H9 (cell line): ENCODE measurements at regions not wholly inside any gene's neighbourhood (a gene's known extent, or its start where the extent isn't known, plus 50 kb on each side); places are given as distances from the start of the nearest gene placed in this dataset.

Source experiments
- DNase-seq: peaks from one replicate; pipeline ENCODE4 v3.0.0-alpha.2; 2017
- H2AFZ ChIP-seq: one replicate; pipeline ENCODE4 v1.6.1; 2013; ENCODE audit warnings: mild to moderate bottlenecking, low read length, control low read depth, moderate library complexity
- H2AK5ac ChIP-seq: 2 replicates; pipeline ENCODE4 v1.6.1; 2013; ENCODE audit warnings: low read length, control low read depth, mixed read lengths; ENCODE audit not compliant: insufficient read length
- H2BK120ac ChIP-seq: one replicate; pipeline ENCODE4 v1.6.1; 2013; ENCODE audit warnings: low read depth, mild to moderate bottlenecking, low read length, control low read depth, inconsistent platforms; ENCODE audit not compliant: poor library complexity, severe bottlenecking
- H2BK12ac ChIP-seq: 2 replicates; pipeline ENCODE4 v1.6.1; 2013; ENCODE audit warnings: low read length, control low read depth, mixed read lengths, low read depth; ENCODE audit not compliant: insufficient read length
- H2BK15ac ChIP-seq: 2 replicates; pipeline ENCODE4 v1.6.1; 2013; ENCODE audit warnings: low read depth, low read length, control low read depth
- H2BK20ac ChIP-seq: one replicate; pipeline ENCODE4 v1.6.1; 2013; ENCODE audit warnings: low read depth, mild to moderate bottlenecking, low read length, control low read depth, inconsistent platforms; ENCODE audit not compliant: poor library complexity, severe bottlenecking
- H2BK5ac ChIP-seq: 2 replicates; pipeline ENCODE4 v1.6.1; 2013; ENCODE audit warnings: low read length, control low read depth, mixed read lengths; ENCODE audit not compliant: insufficient read length
- H3K14ac ChIP-seq: 2 replicates; pipeline ENCODE4 v1.6.1; 2013; ENCODE audit warnings: low read length, control low read depth; ENCODE audit not compliant: insufficient read depth
- H3K18ac ChIP-seq: 2 replicates; pipeline ENCODE4 v1.6.1; 2013; ENCODE audit warnings: low read depth, mild to moderate bottlenecking, mixed read lengths, low read length, control low read depth; ENCODE audit not compliant: insufficient read length
- H3K23ac ChIP-seq: 2 replicates; pipeline ENCODE4 v1.6.1; 2013; ENCODE audit warnings: low read length, control low read depth, mixed read lengths, low read depth; ENCODE audit not compliant: insufficient read length
- H3K23me2 ChIP-seq: 2 replicates; pipeline ENCODE4 v1.6.1; 2013; ENCODE audit warnings: low read depth, mild to moderate bottlenecking, mixed read lengths, low read length, control low read depth; ENCODE audit not compliant: insufficient read length, poor library complexity, severe bottlenecking
- H3K27ac ChIP-seq: 2 replicates; pipeline ENCODE4 v1.5.1; 2013; ENCODE audit warnings: low read length, control low read depth, mixed read lengths, low read depth; ENCODE audit not compliant: insufficient read length
- H3K27me3 ChIP-seq: 2 replicates; pipeline ENCODE4 v1.6.1; 2013; ENCODE audit warnings: low read length, control low read depth, inconsistent platforms; ENCODE audit not compliant: insufficient read depth
- H3K4ac ChIP-seq: 2 replicates; pipeline ENCODE4 v1.6.1; 2013; ENCODE audit warnings: low read depth, mild to moderate bottlenecking, control low read depth, inconsistent platforms, low read length, moderate library complexity
- H3K4me1 ChIP-seq: 2 replicates; pipeline ENCODE4 v1.6.1; 2013; ENCODE audit warnings: low read length, control low read depth, inconsistent platforms; ENCODE audit not compliant: insufficient read depth
- H3K4me2 ChIP-seq: 2 replicates; pipeline ENCODE4 v1.6.1; 2013; ENCODE audit warnings: low read length, control low read depth, mixed read lengths; ENCODE audit not compliant: insufficient read length, insufficient read depth
- H3K56ac ChIP-seq: 2 replicates; pipeline ENCODE4 v1.6.1; 2013; ENCODE audit warnings: low read depth, mild to moderate bottlenecking, mixed read lengths, low read length, control low read depth; ENCODE audit not compliant: insufficient read length
- H3K79me1 ChIP-seq: 2 replicates; pipeline ENCODE4 v1.6.1; 2013; ENCODE audit warnings: low read depth, mild to moderate bottlenecking, moderate library complexity, low read length, control low read depth, inconsistent platforms; ENCODE audit not compliant: insufficient read depth, poor library complexity, severe bottlenecking
- H3K79me2 ChIP-seq: 2 replicates; pipeline ENCODE4 v1.6.1; 2013; ENCODE audit warnings: low read length, control low read depth, inconsistent platforms; ENCODE audit not compliant: insufficient read depth
- H3K9ac ChIP-seq: 2 replicates; pipeline ENCODE4 v1.6.1; 2013; ENCODE audit warnings: low read length, control low read depth, mixed read lengths; ENCODE audit not compliant: insufficient read length; ENCODE audit errors: extremely low read depth
- H3K9me3 ChIP-seq: one replicate; pipeline ENCODE4 v1.6.1; 2013; ENCODE audit warnings: low read depth, low read length, inconsistent platforms; ENCODE audit not compliant: control insufficient read depth
- H3T11ph ChIP-seq: one replicate; pipeline ENCODE4 v1.6.1; 2013; ENCODE audit warnings: mild to moderate bottlenecking, low read length, control low read depth, inconsistent platforms
- H4K20me1 ChIP-seq: one replicate; pipeline ENCODE4 v1.6.1; 2013; ENCODE audit not compliant: control insufficient read depth, insufficient read length, insufficient read depth
- H4K5ac ChIP-seq: 2 replicates; pipeline ENCODE4 v1.6.1; 2013; ENCODE audit warnings: low read depth, mild to moderate bottlenecking, mixed read lengths, low read length, control low read depth; ENCODE audit not compliant: insufficient read length
- H4K8ac ChIP-seq: replicated peaks from 2 replicates; pipeline ENCODE4 v1.6.1; 2013; ENCODE audit warnings: low read length, control low read depth, mixed read lengths, low read depth; ENCODE audit not compliant: insufficient read length
- H4K91ac ChIP-seq: 2 replicates; pipeline ENCODE4 v1.6.1; 2013; ENCODE audit warnings: low read depth, mild to moderate bottlenecking, moderate library complexity, mixed read lengths, low read length, control low read depth; ENCODE audit not compliant: insufficient read length
- H3K27ac Mint-ChIP-seq, 3 experiments: 2 replicates in 2 of 3; 3 replicates in 1 of 3; pipeline ENCODE4 v1.8.0; 2020 to 2021; ENCODE audit warnings: mixed read lengths in 3 of 3, mild to moderate bottlenecking in 1 of 3, moderate library complexity in 1 of 3
- H3K27me3 Mint-ChIP-seq: 2 replicates; pipeline ENCODE4 v1.8.0; 2021; ENCODE audit warnings: low read depth, mild to moderate bottlenecking, moderate library complexity, mixed read lengths
- H3K36me3 Mint-ChIP-seq, 3 experiments: 2 replicates in 2 of 3; 3 replicates in 1 of 3; pipeline ENCODE4 v1.8.0; 2020 to 2021; ENCODE audit warnings: low read depth in 3 of 3, mixed read lengths in 3 of 3; ENCODE audit not compliant: insufficient read depth in 1 of 3
- H3K4me1 Mint-ChIP-seq, 2 experiments: 2 replicates each; pipeline ENCODE4 v1.8.0; 2020; ENCODE audit warnings: mixed read lengths in 2 of 2
- H3K4me3 Mint-ChIP-seq, 2 experiments: 2 replicates in 1 of 2; 3 replicates in 1 of 2; pipeline ENCODE4 v1.8.0; 2020 to 2021; ENCODE audit warnings: mild to moderate bottlenecking in 2 of 2, mixed read lengths in 2 of 2, moderate library complexity in 1 of 2
- H3K9me3 Mint-ChIP-seq, 2 experiments: 2 replicates in 1 of 2; 3 replicates in 1 of 2; pipeline ENCODE4 v1.8.0; 2020; ENCODE audit warnings: mild to moderate bottlenecking in 2 of 2, mixed read lengths in 2 of 2, moderate library complexity in 1 of 2
- WGBS: extraction: QIAGEN DNeasy Blood & Tissue Kit; methylation state at CpG from one replicate; pipeline ENCODE4 v1.1.7; 2013; ENCODE audit warnings: missing lambda C conversion rate, low lambda C conversion rate, mixed read lengths; ENCODE audit not compliant: insufficient read length; ENCODE audit errors: extremely low coverage; 5-methylcytosine and 5-hydroxymethylcytosine counted together
- TF ChIP-seq, protein P1 (sequence below): fragments of 200-600 bp; sonication (generic); conservative IDR thresholded peaks from 3 replicates; pipeline ENCODE4 v1.8.0; 2021; ENCODE audit warnings: antibody characterized with exemption, mild to moderate bottlenecking

DNA sequence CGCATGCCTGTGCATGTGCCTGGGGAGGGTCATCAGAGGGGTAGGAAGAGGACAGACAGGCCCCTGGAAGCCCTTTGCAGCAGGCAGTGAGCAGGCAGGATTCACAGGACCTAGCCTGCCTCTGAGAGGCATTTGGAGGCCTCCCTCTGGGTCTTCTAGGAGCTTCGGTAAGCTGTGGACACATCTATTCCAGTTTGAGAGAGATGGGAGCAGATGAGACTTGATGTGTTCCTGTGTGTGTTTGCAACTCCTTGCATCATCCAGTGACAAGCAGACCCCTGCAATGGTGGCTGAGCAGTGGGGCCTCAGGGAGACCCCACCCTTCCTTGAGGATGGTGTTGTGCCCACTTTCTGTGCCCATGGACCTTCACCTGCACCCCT, 64.0 kb downstream of the GADD45G start:
- Histone ChIP-seq H2BK5ac (no peak overlapping the region), H3K23ac (no peak overlapping the region), H3K4ac (no peak overlapping the region), H3K14ac (no peak overlapping the region), H3K9me3 (no peaks in the 10 kb centered on the region), H2AFZ (no peak overlapping the region), H3K56ac (no peak overlapping the region), H3K79me1 (no peaks in the 10 kb centered on the region), H4K5ac (no peak overlapping the region), H4K20me1 (no peaks in the 10 kb centered on the region), H3K23me2 (no peaks in the 10 kb centered on the region), H3K4me2 (no peak overlapping the region), H3K4me1 (peaks cover 4% of the 10 kb centered on the region; the same call in 1 of the 2 replicates), H2BK20ac (no peak overlapping the region), H2BK15ac (no peak overlapping the region), H4K8ac (no peak overlapping the region), H3K79me2 (no peaks in the 10 kb centered on the region), H3T11ph (no peak overlapping the region), H2AK5ac (no peak overlapping the region), H3K27me3 (no peaks in the 10 kb centered on the region), H3K9ac (no peak overlapping the region), H2BK12ac (no peak overlapping the region), H3K18ac (no peak overlapping the region), H4K91ac (no peak overlapping the region), H3K27ac (no peak overlapping the region), H2BK120ac (no peak overlapping the region)
- H3K9me3 Mint-ChIP-seq = peaks cover 6 to 9% of the 10 kb centered on the region in 2 experiments
- peak overlapping the region in 1 of 3 experiments; percentile 44; a peak in 1 of 7 replicates for H3K27ac Mint-ChIP-seq
- H3K27me3 Mint-ChIP-seq = peaks cover 3% of the 10 kb centered on the region
- H3K36me3 Mint-ChIP-seq = peaks cover 3 to 10% (median 4%) of the 10 kb centered on the region in 3 experiments; a peak in 6 of 7 replicates
- TF ChIP-seq, protein P1, sequence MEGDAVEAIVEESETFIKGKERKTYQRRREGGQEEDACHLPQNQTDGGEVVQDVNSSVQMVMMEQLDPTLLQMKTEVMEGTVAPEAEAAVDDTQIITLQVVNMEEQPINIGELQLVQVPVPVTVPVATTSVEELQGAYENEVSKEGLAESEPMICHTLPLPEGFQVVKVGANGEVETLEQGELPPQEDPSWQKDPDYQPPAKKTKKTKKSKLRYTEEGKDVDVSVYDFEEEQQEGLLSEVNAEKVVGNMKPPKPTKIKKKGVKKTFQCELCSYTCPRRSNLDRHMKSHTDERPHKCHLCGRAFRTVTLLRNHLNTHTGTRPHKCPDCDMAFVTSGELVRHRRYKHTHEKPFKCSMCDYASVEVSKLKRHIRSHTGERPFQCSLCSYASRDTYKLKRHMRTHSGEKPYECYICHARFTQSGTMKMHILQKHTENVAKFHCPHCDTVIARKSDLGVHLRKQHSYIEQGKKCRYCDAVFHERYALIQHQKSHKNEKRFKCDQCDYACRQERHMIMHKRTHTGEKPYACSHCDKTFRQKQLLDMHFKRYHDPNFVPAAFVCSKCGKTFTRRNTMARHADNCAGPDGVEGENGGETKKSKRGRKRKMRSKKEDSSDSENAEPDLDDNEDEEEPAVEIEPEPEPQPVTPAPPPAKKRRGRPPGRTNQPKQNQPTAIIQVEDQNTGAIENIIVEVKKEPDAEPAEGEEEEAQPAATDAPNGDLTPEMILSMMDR = no peak
- no CpG with 5 or more reads among the region's 2 CpGs for WGBS
- H3K4me3 Mint-ChIP-seq = no peak overlapping the region
- DNase-seq = no peak
- peaks cover 21 to 22% of the 10 kb centered on the region in 2 experiments for H3K4me1 Mint-ChIP-seq
